HepG2 (cell line): ENCODE measurements at regions not wholly inside any gene's neighbourhood (a gene's known extent, or its start where the extent isn't known, plus 50 kb on each side); places are given as distances from the start of the nearest gene placed in this dataset.

ENCODE experiments used
- ATAC-seq: fragments of 200-7000 bp; cut with Tn5 transposase; 3 replicates; pipeline ENCODE4 v1.9.1; 2020; ENCODE audit warnings: mild to moderate bottlenecking, moderate library complexity
- BruUV-seq: library from RNA; stranded (reverse); fragments of 400-500 nt; replicated peaks from 2 replicates; lab custom pipeline; 2021; lab: Mats Ljungman, UMichigan
- CTCF ChIA-PET: fragments of 300-600 bp; formaldehyde crosslinking; extraction: SDS; loops from one replicate; lab custom pipeline; 2021; ENCODE audit warnings: low total read pairs, inconsistent platforms, low intra/inter-chr PET ratio; lab: Yijun Ruan, JAX
- POLR2A ChIA-PET: fragments of 350-600 bp; sonication (Branson Sonifier 250); formaldehyde crosslinking; loops from one replicate; lab custom pipeline; 2020; ENCODE audit warnings: antibody characterized with exemption, inconsistent platforms; lab: Yijun Ruan, JAX
- DNase-seq: peaks from one replicate; pipeline ENCODE4 v3.0.0-alpha.2; 2015; ENCODE audit warnings: low spot score
- FAIRE-seq: peaks from 3 replicates; lab custom pipeline; 2011; peaks lifted over from hg19 to GRCh38; lab: Jason Lieb, UNC
- H2AFZ ChIP-seq: one replicate; pipeline ENCODE4 v1.6.1; 2011; ENCODE audit warnings: low read length, inconsistent platforms
- H3K27ac ChIP-seq: fragments of 300-600 bp; 3 replicates; pipeline ENCODE4 v1.8.0; 2011; ENCODE audit warnings: mixed run types, mild to moderate bottlenecking, mixed read lengths, low read length, inconsistent platforms; ENCODE audit not compliant: insufficient read depth; ENCODE audit errors: extremely low read length
- H3K27me3 ChIP-seq, 2 experiments: fragments of 200-600 bp in 1 of 2; 2 replicates in 1 of 2; 3 replicates in 1 of 2; pipeline versions ENCODE4 v1.6.0 to v1.8.0; 2011; ENCODE audit warnings: low read length in 2 of 2, mild to moderate bottlenecking in 2 of 2, moderate library complexity in 2 of 2, inconsistent platforms in 1 of 2; ENCODE audit not compliant: insufficient read depth in 2 of 2, control insufficient read depth in 1 of 2
- H3K36me3 ChIP-seq, 2 experiments: fragments of 200-600 bp in 1 of 2; replicated peaks in 1 of 2; 2 replicates in 1 of 2; 3 replicates in 1 of 2; pipeline versions ENCODE4 v1.5.1 to v1.8.0; 2011; ENCODE audit warnings: low read length in 2 of 2, inconsistent platforms in 1 of 2; ENCODE audit not compliant: insufficient read depth in 2 of 2, control insufficient read depth in 1 of 2
- H3K4me1 ChIP-seq: 2 replicates; pipeline ENCODE4 v1.5.1; 2012; ENCODE audit warnings: low read length, inconsistent platforms; ENCODE audit not compliant: insufficient read depth
- H3K4me2 ChIP-seq: 2 replicates; pipeline ENCODE4 v1.6.0; 2011; ENCODE audit warnings: low read depth, low read length, inconsistent platforms
- H3K4me3 ChIP-seq, 3 experiments: fragments of 200-600 bp in 1 of 3; sonication (generic), shearing (Covaris generic) in 1 of 3; replicated peaks in 1 of 3; 2 replicates each; pipeline ENCODE4 v1.5.1; 2011 to 2016; ENCODE audit warnings: low read length in 3 of 3, inconsistent platforms in 2 of 3, low read depth in 2 of 3, mild to moderate bottlenecking in 2 of 3, control low read depth in 1 of 3, mixed read lengths in 1 of 3; ENCODE audit not compliant: insufficient read depth in 1 of 3
- H3K79me2 ChIP-seq: one replicate; pipeline ENCODE4 v1.6.1; 2011; ENCODE audit warnings: low read length, inconsistent platforms; ENCODE audit not compliant: insufficient read depth
- H3K9ac ChIP-seq: 2 replicates; pipeline ENCODE4 v1.6.0; 2011; ENCODE audit warnings: mild to moderate bottlenecking, low read depth, low read length, inconsistent platforms; ENCODE audit not compliant: insufficient read depth
- H3K9me3 ChIP-seq: 2 replicates; pipeline ENCODE4 v1.5.1; 2012; ENCODE audit warnings: mild to moderate bottlenecking, low read length
- H4K20me1 ChIP-seq: 2 replicates; pipeline ENCODE4 v1.6.0; 2011; ENCODE audit warnings: inconsistent platforms, mild to moderate bottlenecking, low read length, moderate library complexity; ENCODE audit not compliant: insufficient read depth
- HDAC1 ChIP-seq: sonication (generic); formaldehyde crosslinking; IDR thresholded peaks from 2 replicates; pipeline ENCODE4 v1.5.1; 2020; ENCODE audit warnings: mild to moderate bottlenecking, missing genetic modification reagents
- KLF6 ChIP-seq: IDR thresholded peaks from 2 replicates; pipeline ENCODE4 v1.8.0; 2016; ENCODE audit warnings: missing biosample characterization, missing genetic modification reagents
- MAFG ChIP-seq: sonication (generic); formaldehyde crosslinking; IDR thresholded peaks from 2 replicates; pipeline ENCODE4 v1.5.1; 2020; ENCODE audit warnings: mild to moderate bottlenecking, missing genetic modification reagents
- MAFK ChIP-seq, 2 experiments: IDR thresholded peaks in 1 of 2; conservative IDR thresholded peaks in 1 of 2; 2 replicates each; pipeline ENCODE4 v1.6.1; 2011; ENCODE audit warnings: improper control_type of control experiment in 2 of 2, low read length in 2 of 2
- RFX3 ChIP-seq: IDR thresholded peaks from 2 replicates; pipeline ENCODE4 v1.6.1; 2016; ENCODE audit warnings: missing biosample characterization, missing genetic modification reagents
- ZNF335 ChIP-seq: sonication (generic); formaldehyde crosslinking; IDR thresholded peaks from 2 replicates; pipeline ENCODE4 v1.4.0; 2020; ENCODE audit warnings: missing genetic modification reagents
- ZNF557 ChIP-seq: sonication (generic); formaldehyde crosslinking; IDR thresholded peaks from 2 replicates; pipeline ENCODE4 v1.4.0; 2020; ENCODE audit warnings: missing genetic modification reagents
- ZNF607 ChIP-seq: sonication (generic); formaldehyde crosslinking; IDR thresholded peaks from 2 replicates; pipeline ENCODE4 v1.5.1; 2020; ENCODE audit warnings: missing genetic modification reagents, mild to moderate bottlenecking, borderline replicate concordance
- ZNF879 ChIP-seq: sonication (generic); formaldehyde crosslinking; IDR thresholded peaks from 2 replicates; pipeline ENCODE4 v1.8.1; 2023; ENCODE audit warnings: missing genetic modification reagents
- WGBS: methylation state at CpG from one replicate; pipeline ENCODE4 v1.1.6; 2017; ENCODE audit warnings: low lambda C conversion rate; 5-methylcytosine and 5-hydroxymethylcytosine counted together
- in situ Hi-C: cut with HindIII; loops from 2 replicates; pipeline ENCODE4 v1.10.0; 2017; ENCODE audit warnings: low pct_unique_long_range_greater_than_20kb; ENCODE audit not compliant: extremely low pct_ligation_motif_present
- intact Hi-C: fragments of 100-400 bp; cut with micrococcal nuclease; formaldehyde crosslinking; loops from one replicate; pipeline ENCODE4 v1.10.0; 2022; ENCODE audit not compliant: unreplicated experiment
- TF ChIP-seq, protein P1 (sequence below): sonication (generic); formaldehyde crosslinking; IDR thresholded peaks from 2 replicates; pipeline ENCODE4 v1.5.0; 2020; ENCODE audit warnings: missing genetic modification reagents

DNA sequence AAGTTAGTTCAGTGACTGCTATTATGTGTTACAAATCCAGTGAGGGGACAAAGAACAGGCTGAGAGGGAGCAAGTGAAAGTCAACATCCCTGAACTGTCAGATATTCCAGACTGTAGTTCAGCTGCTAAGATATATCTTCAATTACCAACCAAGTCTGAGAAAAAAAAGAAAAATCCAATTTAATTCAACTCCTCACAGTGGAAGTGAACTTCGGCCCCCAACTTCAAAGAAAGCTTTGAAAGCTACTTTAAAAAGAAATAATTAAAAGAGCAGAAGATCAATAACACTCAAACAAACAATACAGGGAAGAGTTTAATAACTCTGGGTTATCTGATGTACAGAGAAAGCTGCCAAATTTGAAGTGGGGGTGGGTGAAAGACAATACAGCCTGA lies 174.0 kb downstream of the SERPINI1 start (continued):
- TF ChIP-seq HDAC1 (CRISPR knock-in tag), result no peak

DNA sequence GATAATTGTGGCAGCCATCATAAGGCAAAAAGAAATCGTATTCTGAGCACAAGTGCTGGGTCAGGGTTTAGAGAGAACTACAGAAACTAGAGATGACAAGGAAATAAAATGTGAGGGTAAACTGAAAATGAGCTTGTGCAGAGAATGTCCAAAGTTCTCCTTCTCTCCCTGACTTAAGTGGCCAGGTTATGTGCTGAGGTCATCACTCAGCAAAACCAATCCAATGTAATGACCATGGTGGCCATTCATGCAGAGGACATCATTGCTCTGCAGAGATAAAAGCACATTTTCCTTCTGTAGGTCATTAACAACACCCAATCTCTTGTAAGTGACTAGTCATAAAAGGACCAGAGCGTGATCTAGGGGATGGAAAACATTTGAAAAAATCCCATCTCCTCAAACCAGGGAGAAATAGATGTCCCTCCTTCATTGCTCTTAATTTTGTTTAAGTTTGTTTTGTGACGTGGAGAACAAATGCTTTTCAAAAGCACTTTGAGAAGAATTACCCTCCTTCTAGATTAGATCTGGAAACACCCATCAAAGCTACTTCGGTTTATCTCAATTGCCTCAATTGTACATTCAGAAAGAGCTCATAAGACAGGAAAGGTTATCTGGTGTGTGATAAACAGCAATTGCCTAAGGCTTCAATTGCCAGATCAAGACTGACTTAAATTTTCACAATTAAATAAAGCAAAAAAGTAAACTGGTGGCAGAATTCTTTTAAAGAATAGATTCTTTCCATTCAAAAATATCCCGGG lies 173.4 kb downstream of the SERPINI1 start:
- Histone ChIP-seq H3K9ac (no peak overlapping the region), H3K36me3 (no peaks in the 10 kb centered on the region), H3K4me2 (peak overlapping the region; percentile 39), H4K20me1 (no peaks in the 10 kb centered on the region), H3K27me3 (no peaks in the 10 kb centered on the region), H2AFZ (no peak overlapping the region), H3K27ac (no peak overlapping the region), H3K9me3 (no peaks in the 10 kb centered on the region), H3K79me2 (no peaks in the 10 kb centered on the region), H3K4me1 (peaks cover 29% of the 10 kb centered on the region), H3K4me3 (no peak overlapping the region)
- TF ChIP-seq ZNF607 (CRISPR knock-in tag) (no peak), MAFK (conservative IDR thresholded peaks at IDR 0.05 in 1 of 2, IDR thresholded peaks at IDR 0.05 in 1 of 2; ENCODE audit: low read length in 2 of 2) (peak; percentile 31 to 46)
- ChIA-PET CTCF (no interaction called here), POLR2A (no interaction called here)
- DNase-seq (no peak), ATAC-seq (peak; percentile 51), FAIRE-seq (no peak)
- WGBS, result 10% methylated on average over 5 of the region's 5 CpGs
- no TSS peak for BruUV-seq
- intact Hi-C loops, result no loop called here
- in situ Hi-C loops, result no loop called here

DNA sequence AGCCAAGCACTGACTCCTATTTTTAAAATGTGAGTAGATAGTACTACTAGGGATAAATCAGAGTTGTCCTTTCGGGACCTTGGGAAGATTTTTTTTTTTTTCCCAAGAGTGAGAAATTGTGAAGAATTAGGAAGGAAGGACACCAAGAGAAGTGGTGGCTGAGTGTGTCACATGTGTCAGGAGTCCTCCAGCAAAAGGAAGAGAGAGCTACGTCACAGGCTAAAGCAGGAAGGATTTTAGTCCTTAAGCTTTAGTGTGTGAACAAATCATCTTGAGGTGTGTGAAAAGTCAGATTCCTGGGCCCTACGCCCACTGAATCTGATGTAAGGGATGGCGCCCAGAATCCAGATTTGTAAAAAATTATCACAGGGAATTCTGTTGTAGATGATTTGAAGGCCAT lies 172.7 kb downstream of the SERPINI1 start:
- Histone ChIP-seq H4K20me1 (no peaks in the 10 kb centered on the region), H2AFZ (no peak overlapping the region), H3K4me3 (no peak overlapping the region), H3K27me3 (no peaks in the 10 kb centered on the region), H3K9ac (no peak overlapping the region), H3K27ac (no peak overlapping the region), H3K36me3 (no peaks in the 10 kb centered on the region), H3K79me2 (no peaks in the 10 kb centered on the region), H3K9me3 (no peaks in the 10 kb centered on the region), H3K4me1 (peaks cover 29% of the 10 kb centered on the region), H3K4me2 (no peak overlapping the region)
- FAIRE-seq (no peak), DNase-seq (no peak), ATAC-seq (no peak)
- ChIA-PET POLR2A (no interaction called here), CTCF (no interaction called here)
- no TSS peak for BruUV-seq
- intact Hi-C loops, result no loop called here
- TF ChIP-seq MAFG (CRISPR knock-in tag) (no peak), RFX3 (CRISPR knock-in tag) (no peak), ZNF879 (CRISPR knock-in tag) (no peak), KLF6 (no peak), ZNF557 (CRISPR knock-in tag) (no peak), ZNF335 (CRISPR knock-in tag) (no peak)
- TF ChIP-seq, protein P1, sequence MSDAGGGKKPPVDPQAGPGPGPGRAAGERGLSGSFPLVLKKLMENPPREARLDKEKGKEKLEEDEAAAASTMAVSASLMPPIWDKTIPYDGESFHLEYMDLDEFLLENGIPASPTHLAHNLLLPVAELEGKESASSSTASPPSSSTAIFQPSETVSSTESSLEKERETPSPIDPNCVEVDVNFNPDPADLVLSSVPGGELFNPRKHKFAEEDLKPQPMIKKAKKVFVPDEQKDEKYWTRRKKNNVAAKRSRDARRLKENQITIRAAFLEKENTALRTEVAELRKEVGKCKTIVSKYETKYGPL (CRISPR knock-in tag), result no peak
- WGBS, result 77% methylated on average over 4 of the region's 4 CpGs
- in situ Hi-C loops, result no loop called here
